Panc1 (cell line): ENCODE measurements at regions not wholly inside any gene's neighbourhood (a gene's known extent, or its start where the extent isn't known, plus 50 kb on each side); places are given as distances from the start of the nearest gene placed in this dataset.

Source experiments
- ATAC-seq: fragments of 200-7000 bp; cut with Tn5 transposase; 2 replicates; pipeline ENCODE4 v1.9.1; 2020; ENCODE audit warnings: mild to moderate bottlenecking, moderate library complexity
- BruUV-seq: library from RNA; stranded (reverse); fragments of 400-500 nt; replicated peaks from 2 replicates; lab custom pipeline; 2021; lab: Mats Ljungman, UMichigan
- CTCF ChIA-PET: fragments of 300-600 bp; sonication (Branson Sonifier 250); formaldehyde crosslinking; loops from one replicate; lab custom pipeline; 2022; ENCODE audit warnings: antibody characterized with exemption; lab: Charles Lee
- POLR2A ChIA-PET: fragments of 300-600 bp; sonication (Branson Sonifier 250); formaldehyde crosslinking; loops from one replicate; lab custom pipeline; 2022; ENCODE audit warnings: antibody characterized with exemption; lab: Charles Lee
- DNase-seq: peaks from one replicate; pipeline ENCODE4 v3.0.0-alpha.2; 2010; ENCODE audit warnings: low read depth, low spot score
- H3K27ac ChIP-seq: 2 replicates; pipeline ENCODE4 v1.5.1; 2011; ENCODE audit warnings: mild to moderate bottlenecking, low read length, inconsistent platforms
- H3K27me3 ChIP-seq: fragments of 200-500 bp; sonication (Bioruptor generic); 2 replicates; pipeline ENCODE4 v1.6.0; 2014; ENCODE audit warnings: low read length, inconsistent platforms; ENCODE audit not compliant: control insufficient read depth, insufficient read depth
- H3K36me3 ChIP-seq: fragments of 200-500 bp; sonication (Bioruptor generic); 2 replicates; pipeline ENCODE4 v1.5.1; 2014; ENCODE audit warnings: inconsistent platforms, mild to moderate bottlenecking, low read length, moderate library complexity; ENCODE audit not compliant: control insufficient read depth, insufficient read depth
- H3K4me1 ChIP-seq: 2 replicates; pipeline ENCODE4 v1.5.1; 2011; ENCODE audit warnings: inconsistent platforms, mild to moderate bottlenecking, low read length, moderate library complexity; ENCODE audit not compliant: control insufficient read depth, insufficient read depth
- H3K4me3 ChIP-seq, 2 experiments: 2 replicates each; pipeline ENCODE4 v1.5.1; 2011 to 2012; ENCODE audit warnings: low read depth in 2 of 2, low read length in 2 of 2, mild to moderate bottlenecking in 2 of 2, inconsistent platforms in 1 of 2, moderate library complexity in 1 of 2
- H3K9me3 ChIP-seq: fragments of 200-500 bp; sonication (Bioruptor generic); 2 replicates; pipeline ENCODE4 v1.5.1; 2014; ENCODE audit warnings: low read depth, mild to moderate bottlenecking, inconsistent platforms, low read length, moderate library complexity; ENCODE audit not compliant: control insufficient read depth, insufficient read depth
- POLR2AphosphoS5 ChIP-seq: IDR thresholded peaks from 2 replicates; pipeline ENCODE4 v1.6.1; 2012; ENCODE audit warnings: mild to moderate bottlenecking, low read depth, low read length, moderate library complexity
- SIN3A ChIP-seq: IDR thresholded peaks from 2 replicates; pipeline ENCODE4 v1.6.1; 2012; ENCODE audit warnings: low read depth, mild to moderate bottlenecking, low read length, moderate library complexity, borderline replicate concordance; ENCODE audit not compliant: insufficient read depth
- TCF7L2 ChIP-seq: IDR thresholded peaks from 2 replicates; pipeline ENCODE4 v1.6.1; 2011; ENCODE audit warnings: mild to moderate bottlenecking, low read depth, low read length, inconsistent platforms
- in situ Hi-C: cut with HindIII; loops from 2 replicates; pipeline ENCODE4 v1.10.0; 2016; ENCODE audit warnings: low sequenced_read_pairs, low pct_unique_long_range_greater_than_20kb
- intact Hi-C: fragments of 100-400 bp; cut with micrococcal nuclease; formaldehyde crosslinking; loops from one replicate; pipeline ENCODE4 v1.10.0; 2022; ENCODE audit not compliant: unreplicated experiment
- TF ChIP-seq, protein P1 (sequence below), 2 experiments: IDR thresholded peaks; 2 replicates each; pipeline ENCODE4 v1.6.1; 2011 to 2012; ENCODE audit warnings: low read depth in 2 of 2, control low read depth in 1 of 2, low read length in 1 of 2, mild to moderate bottlenecking in 1 of 2, moderate library complexity in 1 of 2; ENCODE audit not compliant: insufficient read depth in 1 of 2
- TF ChIP-seq, protein P2 (sequence below): fragments of 450-650 bp; IDR thresholded peaks from 2 replicates; pipeline ENCODE4 v1.5.1; 2017; ENCODE audit warnings: mild to moderate bottlenecking

DNA sequence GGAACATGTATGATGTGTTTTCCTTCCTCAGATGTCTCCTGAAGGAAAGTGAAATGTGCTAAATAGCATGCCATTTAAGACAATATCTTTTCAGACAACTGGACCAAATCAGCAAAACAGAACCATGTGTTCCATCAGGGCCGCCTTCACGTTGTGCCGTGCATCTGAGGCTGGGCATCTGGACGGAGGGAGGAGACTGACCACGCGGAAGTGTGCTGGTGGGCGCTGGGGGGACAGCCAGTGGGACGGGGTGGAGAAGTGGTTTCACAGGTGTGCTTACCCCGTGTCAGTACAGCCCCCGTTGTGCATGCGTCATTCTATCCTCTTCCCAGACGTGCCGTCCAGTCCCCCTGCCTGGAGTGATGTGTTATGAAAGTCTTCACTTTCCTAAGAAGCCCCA, 342.1 kb upstream of the FAT1 start:
- H3K4me1 ChIP-seq: no peaks in the 10 kb centered on the region
- in situ Hi-C loops: no loop called here
- no TSS peak for BruUV-seq
- ChIA-PET CTCF (no interaction called here), POLR2A (no interaction called here)
- H3K4me3 ChIP-seq: no peak overlapping the region
- H3K9me3 ChIP-seq: no peaks in the 10 kb centered on the region
- ATAC-seq: no peak
- no peaks in the 10 kb centered on the region for H3K36me3 ChIP-seq
- H3K27ac ChIP-seq: no peak overlapping the region
- TF ChIP-seq, protein P1, sequence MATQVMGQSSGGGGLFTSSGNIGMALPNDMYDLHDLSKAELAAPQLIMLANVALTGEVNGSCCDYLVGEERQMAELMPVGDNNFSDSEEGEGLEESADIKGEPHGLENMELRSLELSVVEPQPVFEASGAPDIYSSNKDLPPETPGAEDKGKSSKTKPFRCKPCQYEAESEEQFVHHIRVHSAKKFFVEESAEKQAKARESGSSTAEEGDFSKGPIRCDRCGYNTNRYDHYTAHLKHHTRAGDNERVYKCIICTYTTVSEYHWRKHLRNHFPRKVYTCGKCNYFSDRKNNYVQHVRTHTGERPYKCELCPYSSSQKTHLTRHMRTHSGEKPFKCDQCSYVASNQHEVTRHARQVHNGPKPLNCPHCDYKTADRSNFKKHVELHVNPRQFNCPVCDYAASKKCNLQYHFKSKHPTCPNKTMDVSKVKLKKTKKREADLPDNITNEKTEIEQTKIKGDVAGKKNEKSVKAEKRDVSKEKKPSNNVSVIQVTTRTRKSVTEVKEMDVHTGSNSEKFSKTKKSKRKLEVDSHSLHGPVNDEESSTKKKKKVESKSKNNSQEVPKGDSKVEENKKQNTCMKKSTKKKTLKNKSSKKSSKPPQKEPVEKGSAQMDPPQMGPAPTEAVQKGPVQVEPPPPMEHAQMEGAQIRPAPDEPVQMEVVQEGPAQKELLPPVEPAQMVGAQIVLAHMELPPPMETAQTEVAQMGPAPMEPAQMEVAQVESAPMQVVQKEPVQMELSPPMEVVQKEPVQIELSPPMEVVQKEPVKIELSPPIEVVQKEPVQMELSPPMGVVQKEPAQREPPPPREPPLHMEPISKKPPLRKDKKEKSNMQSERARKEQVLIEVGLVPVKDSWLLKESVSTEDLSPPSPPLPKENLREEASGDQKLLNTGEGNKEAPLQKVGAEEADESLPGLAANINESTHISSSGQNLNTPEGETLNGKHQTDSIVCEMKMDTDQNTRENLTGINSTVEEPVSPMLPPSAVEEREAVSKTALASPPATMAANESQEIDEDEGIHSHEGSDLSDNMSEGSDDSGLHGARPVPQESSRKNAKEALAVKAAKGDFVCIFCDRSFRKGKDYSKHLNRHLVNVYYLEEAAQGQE (IDR thresholded peaks at IDR 0.05; ENCODE audit: insufficient read depth in 1 of 2, low read depth in 2 of 2, low read length in 1 of 2): no peak
- H3K27me3 ChIP-seq: no peaks in the 10 kb centered on the region
- intact Hi-C loops: no loop called here
- DNase-seq: no peak

DNA sequence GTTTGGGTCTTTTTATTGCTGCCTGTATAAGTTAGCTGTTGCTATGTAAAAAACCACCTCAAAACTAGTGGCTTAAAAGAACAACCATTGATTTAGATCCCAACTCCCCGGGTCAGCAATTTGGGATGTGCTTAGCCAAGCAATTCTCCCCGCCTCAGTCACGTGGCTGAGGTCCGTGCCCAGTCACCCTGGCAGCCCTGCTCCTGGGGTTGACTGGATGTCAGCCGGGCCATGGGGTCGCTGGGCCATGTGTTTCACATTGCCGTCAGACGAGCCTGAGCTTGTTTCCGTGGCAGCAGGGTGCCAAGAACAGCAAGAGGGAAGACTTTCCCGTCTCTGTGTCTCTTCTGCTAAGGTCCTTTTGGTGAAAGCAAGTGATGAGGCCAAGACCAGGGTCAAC, 345.7 kb upstream of the FAT1 start:
- ChIA-PET POLR2A (no interaction called here), CTCF (interaction anchor here (0.6 kb wide), 1 partner anchor 368 kb away, joined by 3 read pairs; no protein-coding TSS in a partner anchor)
- no peaks in the 10 kb centered on the region for H3K27me3 ChIP-seq
- no peak overlapping the region for H3K27ac ChIP-seq
- no peaks in the 10 kb centered on the region for H3K4me1 ChIP-seq
- no peaks in the 10 kb centered on the region for H3K36me3 ChIP-seq
- DNase-seq (no peak), ATAC-seq (no peak)
- no peaks in the 10 kb centered on the region for H3K9me3 ChIP-seq
- in situ Hi-C loops (no loop called here), intact Hi-C loops (no loop called here)
- no peak overlapping the region for H3K4me3 ChIP-seq
- TF ChIP-seq POLR2AphosphoS5: no peak
- TF ChIP-seq, protein P2, sequence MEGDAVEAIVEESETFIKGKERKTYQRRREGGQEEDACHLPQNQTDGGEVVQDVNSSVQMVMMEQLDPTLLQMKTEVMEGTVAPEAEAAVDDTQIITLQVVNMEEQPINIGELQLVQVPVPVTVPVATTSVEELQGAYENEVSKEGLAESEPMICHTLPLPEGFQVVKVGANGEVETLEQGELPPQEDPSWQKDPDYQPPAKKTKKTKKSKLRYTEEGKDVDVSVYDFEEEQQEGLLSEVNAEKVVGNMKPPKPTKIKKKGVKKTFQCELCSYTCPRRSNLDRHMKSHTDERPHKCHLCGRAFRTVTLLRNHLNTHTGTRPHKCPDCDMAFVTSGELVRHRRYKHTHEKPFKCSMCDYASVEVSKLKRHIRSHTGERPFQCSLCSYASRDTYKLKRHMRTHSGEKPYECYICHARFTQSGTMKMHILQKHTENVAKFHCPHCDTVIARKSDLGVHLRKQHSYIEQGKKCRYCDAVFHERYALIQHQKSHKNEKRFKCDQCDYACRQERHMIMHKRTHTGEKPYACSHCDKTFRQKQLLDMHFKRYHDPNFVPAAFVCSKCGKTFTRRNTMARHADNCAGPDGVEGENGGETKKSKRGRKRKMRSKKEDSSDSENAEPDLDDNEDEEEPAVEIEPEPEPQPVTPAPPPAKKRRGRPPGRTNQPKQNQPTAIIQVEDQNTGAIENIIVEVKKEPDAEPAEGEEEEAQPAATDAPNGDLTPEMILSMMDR: no peak
- no peak for TF ChIP-seq SIN3A
- no peak for TF ChIP-seq TCF7L2
- TF ChIP-seq, protein P1 (IDR thresholded peaks at IDR 0.05; ENCODE audit: insufficient read depth in 1 of 2, low read depth in 2 of 2, low read length in 1 of 2): no peak
- no TSS peak for BruUV-seq
